Jurkat, Clone E6-1 (cell line): ENCODE measurements at regions not wholly inside any gene's neighbourhood (a gene's known extent, or its start where the extent isn't known, plus 50 kb on each side); places are given as distances from the start of the nearest gene placed in this dataset.
"Not testable (repeated sequence)": the region's sequence is repeated elsewhere in the genome, so short reads cannot be mapped to it uniquely, and the experiment has no call there.

ENCODE experiments used
- DNase-seq: peaks from one replicate; pipeline ENCODE4 v3.0.0-alpha.2; 2011; ENCODE audit warnings: low read depth, low spot score
- H3K4me3 ChIP-seq: 2 replicates; pipeline ENCODE4 v1.5.1; 2011; ENCODE audit warnings: mild to moderate bottlenecking, low read length, control low read depth, moderate library complexity

- no peak for DNase-seq
- no peak overlapping the region for H3K4me3 ChIP-seq
These were observed 255.8 kb upstream of the FOXN3 start for GRCh38 chr14:89672636-89673511.

GRCh38 chr14:89669193-89669592 is 252.2 kb upstream of the FOXN3 start:
- DNase-seq: no peak
- no peak overlapping the region for H3K4me3 ChIP-seq

DNA sequence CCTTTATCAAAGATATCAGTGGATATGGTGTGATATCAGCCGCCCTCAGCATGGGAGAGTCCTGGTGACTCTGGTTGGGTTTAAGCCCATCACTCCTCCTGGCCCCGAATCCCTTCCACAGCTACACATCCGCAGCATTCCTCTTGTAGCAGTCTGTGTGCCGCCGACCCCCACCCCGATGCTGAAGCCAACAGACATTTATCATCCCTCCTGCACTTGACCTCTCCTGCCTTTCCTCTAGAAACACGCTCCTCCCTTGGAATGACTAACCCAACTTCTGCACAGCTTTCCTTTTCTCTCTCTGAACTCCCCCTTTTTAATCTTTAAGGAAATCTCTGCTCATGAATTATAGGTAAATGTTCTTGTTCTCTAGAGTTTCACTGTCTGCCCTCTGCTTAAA is 250.9 kb upstream of the FOXN3 start:
- no peak overlapping the region for H3K4me3 ChIP-seq
- DNase-seq: no peak

GRCh38 chr14:89665300-89666081 is 248.5 kb upstream of the FOXN3 start:
- DNase-seq, H3K4me3 ChIP-seq: not testable (repeated sequence)

DNA sequence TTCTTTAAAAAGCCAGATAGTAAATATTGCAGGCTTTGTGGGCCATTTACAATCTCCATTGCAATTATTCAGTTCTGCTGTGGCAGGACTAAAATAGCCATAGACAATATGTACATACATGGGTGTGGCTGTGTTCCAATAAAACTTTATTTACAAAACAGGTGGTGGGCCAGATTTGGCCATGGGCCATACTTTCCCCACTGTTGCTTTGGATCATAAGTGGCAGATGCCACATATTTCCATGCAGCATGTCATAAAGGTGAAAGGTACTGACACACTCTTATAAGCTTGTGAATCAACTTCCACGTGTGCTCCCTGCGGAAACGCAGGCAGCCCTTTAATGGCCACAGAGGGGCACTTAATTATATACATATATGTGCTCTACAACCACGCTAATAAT is 244.4 kb upstream of the FOXN3 start:
- no peak for DNase-seq

DNA sequence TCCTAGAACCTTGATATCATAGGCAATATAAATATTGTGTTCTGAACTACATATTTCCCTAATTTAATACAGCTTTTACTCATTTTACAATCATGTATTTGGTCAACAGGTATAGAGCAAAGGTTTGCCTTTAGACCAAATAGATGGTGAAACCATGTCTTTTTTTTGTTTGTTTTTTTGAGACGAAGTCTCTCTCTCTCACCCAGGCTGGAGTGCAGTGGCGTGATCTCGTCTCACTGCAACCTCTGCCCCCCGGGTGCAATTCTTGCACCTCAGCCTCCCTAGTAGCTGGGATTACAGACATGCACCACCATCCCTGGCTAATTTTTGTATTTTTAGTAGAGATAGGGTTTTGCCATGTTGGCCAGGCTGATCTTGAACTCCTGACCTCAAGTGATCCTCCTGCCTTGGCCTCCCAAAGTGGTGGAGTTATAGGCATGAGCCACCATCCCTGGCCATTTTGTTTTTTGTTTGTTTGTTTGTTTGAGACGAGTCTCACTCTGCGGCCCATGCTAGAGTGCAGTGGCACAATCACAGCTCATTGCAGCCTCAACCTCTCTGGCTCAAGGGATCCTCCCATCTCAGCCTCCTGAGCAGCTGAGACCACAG is 243.7 kb upstream of the FOXN3 start:
- H3K4me3 ChIP-seq, DNase-seq: not testable (repeated sequence)

More for the DNA sequence above, 244.4 kb upstream of the FOXN3 start:
- H3K4me3 ChIP-seq: no peak overlapping the region

DNA sequence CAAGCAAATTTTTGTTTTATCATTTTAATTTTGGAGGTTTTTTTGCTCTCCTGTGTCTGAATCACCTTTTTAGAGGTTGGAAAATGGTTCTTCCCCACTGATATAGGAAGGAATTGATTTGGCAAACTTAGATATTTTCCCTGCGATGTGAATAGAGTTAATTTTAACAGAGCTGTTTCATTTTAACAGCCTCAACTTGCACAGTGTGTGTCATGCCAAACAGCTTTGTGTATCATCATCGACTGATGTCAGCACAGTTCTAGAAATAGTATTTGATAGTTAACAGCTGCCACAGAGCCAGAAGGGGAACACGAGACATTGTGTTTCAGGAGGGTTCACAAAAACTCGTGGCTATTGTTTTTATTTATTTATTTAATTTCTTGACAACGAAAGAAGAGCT is 243.1 kb upstream of the FOXN3 start:
- H3K4me3 ChIP-seq: no peak overlapping the region
- no peak for DNase-seq

- no peak for DNase-seq
- H3K4me3 ChIP-seq: no peak overlapping the region
These were observed 242.1 kb upstream of the FOXN3 start for GRCh38 chr14:89658977-89659670.

- no peak overlapping the region for H3K4me3 ChIP-seq
- DNase-seq: no peak
These were observed 240.0 kb upstream of the FOXN3 start for GRCh38 chr14:89657014-89657413.

DNA sequence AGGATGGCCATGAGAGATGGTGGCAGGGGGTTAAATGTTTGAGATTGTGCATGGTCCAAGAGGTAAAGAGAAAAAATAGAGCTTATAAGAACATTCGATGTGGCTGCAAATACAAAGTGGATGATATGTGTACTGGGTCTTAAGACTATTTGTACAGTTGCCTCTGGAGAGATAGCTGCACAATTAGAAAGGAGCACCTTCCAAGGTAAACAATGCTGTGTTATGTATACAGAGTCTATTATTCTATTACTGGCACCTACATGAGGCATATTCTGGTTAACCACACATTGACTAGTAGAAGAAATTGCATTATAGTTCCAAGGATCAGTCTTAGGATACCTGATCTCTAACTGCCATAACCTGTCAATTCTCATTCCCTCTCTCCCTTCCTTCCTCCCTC is 238.0 kb upstream of the FOXN3 start:
- no peak overlapping the region for H3K4me3 ChIP-seq
- DNase-seq: no peak

DNA sequence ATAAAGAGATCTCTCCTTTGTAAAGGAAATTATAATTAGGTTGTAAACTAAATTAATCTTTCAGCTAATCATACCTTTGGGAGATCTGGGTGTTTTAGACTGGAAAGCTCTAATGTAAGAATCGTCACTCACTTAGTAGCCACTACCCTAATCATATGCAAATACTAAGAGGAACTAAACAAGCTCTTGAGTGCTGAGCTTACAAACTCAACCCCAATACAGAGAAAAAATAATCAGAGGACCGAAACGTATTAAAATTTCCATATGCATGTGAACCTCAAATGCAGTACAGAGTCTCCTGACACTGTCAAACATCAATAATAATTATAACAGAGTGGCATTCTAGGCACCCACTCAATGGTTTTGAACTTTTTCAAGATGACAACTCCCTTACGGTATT is 235.3 kb upstream of the FOXN3 start:
- DNase-seq: no peak

GRCh38 chr14:89651805-89652204 is 234.8 kb upstream of the FOXN3 start:
- H3K4me3 ChIP-seq: no peak overlapping the region
- DNase-seq: no peak

More for the DNA sequence above, 235.3 kb upstream of the FOXN3 start:
- H3K4me3 ChIP-seq: no peak overlapping the region

- H3K4me3 ChIP-seq: no peak overlapping the region
- no peak for DNase-seq
These were observed 233.3 kb upstream of the FOXN3 start for GRCh38 chr14:89650077-89650978.

DNA sequence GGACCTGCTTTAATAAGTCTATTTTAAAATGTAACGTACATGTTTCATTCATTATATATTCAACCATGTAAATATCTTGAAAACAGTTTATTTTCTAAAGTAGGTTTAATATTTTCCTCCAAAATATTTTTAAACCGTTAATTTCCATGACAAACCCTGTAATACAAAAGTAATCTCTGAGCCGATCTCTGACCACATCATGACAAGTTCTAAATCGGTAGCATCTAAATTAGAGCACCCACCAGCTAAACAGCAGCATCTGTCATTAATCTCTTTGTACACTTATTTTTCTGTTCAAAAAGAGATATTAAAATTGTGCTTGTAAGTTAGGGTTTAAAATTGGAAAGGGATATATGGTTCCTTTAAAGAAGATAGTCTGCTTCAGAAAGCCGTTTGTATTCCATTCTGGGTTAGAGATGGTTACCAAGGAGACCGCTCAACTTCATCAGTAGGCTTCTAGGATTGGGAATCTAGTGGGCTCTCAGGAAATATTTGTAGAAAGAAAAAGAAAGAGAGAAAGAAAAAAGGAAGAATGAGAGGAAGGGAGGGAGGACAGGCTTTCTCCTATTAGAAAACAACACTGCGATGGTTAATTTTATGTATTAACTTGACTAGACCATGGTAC is 232.5 kb upstream of the FOXN3 start:
- no peak overlapping the region for H3K4me3 ChIP-seq
- no peak for DNase-seq

GRCh38 chr14:89648924-89649323 is 231.9 kb upstream of the FOXN3 start:
- DNase-seq: no peak
- H3K4me3 ChIP-seq: no peak overlapping the region

DNA sequence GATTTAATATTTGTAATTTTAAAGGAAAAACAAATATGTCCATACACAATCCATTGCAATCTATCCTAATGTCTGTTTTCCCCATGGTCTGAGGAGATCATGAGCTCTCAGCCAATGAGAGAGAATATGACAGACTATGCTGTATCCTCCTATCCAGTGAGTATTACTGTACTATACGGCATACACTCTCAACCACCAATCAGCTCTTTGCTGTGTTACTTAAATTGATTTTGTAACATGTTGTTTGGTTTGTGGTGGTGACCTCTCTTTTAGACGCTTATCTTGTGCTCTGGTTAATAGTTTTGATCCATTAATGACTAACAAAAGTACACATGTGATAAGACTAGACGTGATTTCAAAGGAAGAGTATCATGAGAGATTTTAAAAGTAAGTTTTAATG is 231.5 kb upstream of the FOXN3 start:
- H3K4me3 ChIP-seq: no peak overlapping the region
- no peak for DNase-seq

- no peak for DNase-seq
- no peak overlapping the region for H3K4me3 ChIP-seq
These were observed 229.9 kb upstream of the FOXN3 start for GRCh38 chr14:89646971-89647370.

DNA sequence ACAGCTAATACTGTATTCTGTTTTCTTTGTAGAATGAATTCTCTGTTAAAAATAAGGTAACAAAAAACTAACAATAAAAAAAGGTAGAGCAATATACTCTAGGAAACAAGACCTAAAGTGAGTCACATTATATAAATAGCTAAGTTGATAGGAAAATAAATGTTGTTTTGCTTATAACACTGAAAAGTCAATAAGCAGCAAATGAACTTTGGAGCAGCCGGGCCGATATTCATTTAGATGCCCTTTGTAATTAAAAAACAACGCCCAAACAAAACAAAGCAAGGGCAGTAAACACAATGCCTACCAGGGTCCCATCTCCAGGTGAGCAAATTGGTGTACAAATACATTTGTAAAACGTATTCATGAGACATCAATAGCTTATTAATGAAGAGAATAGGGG is 227.6 kb upstream of the FOXN3 start:
- no peak for DNase-seq
- no peak overlapping the region for H3K4me3 ChIP-seq
